ENCODE measurements at regions not wholly inside any gene's neighbourhood (a gene's known extent, or its start where the extent isn't known, plus 50 kb on each side); places are given as distances from the start of the nearest gene placed in this dataset.

DNA sequence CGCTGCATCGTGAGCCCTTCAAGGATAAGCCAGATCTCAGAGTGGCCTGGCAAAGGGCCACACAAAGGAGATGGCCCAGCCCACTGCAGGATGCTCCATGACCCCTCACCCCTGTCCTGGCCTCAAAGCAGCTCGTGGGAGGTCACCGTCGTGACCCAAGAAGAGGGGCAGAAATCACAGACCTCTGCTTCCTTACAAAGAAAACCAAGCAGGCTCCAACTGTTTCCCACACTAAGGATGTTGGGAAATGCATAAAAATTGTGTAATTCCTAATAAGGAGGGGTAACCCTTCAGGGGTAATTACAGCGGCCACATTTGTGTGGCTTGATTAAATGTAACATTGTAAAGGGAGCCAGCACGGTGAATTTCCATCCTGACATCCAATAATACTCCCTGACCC, 102.3 kb downstream of the BOD1L2 start:
- H3K4me2 ChIP-seq (ENCODE audit: low read length), result no peak overlapping the region
- H3K9me3 ChIP-seq (replicated peaks; ENCODE audit: low read length), result no peaks in the 10 kb centered on the region
- no peaks in the 10 kb centered on the region for H3K27me3 ChIP-seq (ENCODE audit: control insufficient read depth, insufficient read depth, low read length)
- no peaks in the 10 kb centered on the region for H3K36me3 ChIP-seq (ENCODE audit: insufficient read depth, low read length)
- H3K9ac ChIP-seq (ENCODE audit: low read depth, low read length), result no peak overlapping the region
- no peak overlapping the region for H3K4me3 ChIP-seq (ENCODE audit: low read length)
- H3K4me1 ChIP-seq (ENCODE audit: control insufficient read depth, insufficient read depth, low read length), result no peaks in the 10 kb centered on the region

DNA sequence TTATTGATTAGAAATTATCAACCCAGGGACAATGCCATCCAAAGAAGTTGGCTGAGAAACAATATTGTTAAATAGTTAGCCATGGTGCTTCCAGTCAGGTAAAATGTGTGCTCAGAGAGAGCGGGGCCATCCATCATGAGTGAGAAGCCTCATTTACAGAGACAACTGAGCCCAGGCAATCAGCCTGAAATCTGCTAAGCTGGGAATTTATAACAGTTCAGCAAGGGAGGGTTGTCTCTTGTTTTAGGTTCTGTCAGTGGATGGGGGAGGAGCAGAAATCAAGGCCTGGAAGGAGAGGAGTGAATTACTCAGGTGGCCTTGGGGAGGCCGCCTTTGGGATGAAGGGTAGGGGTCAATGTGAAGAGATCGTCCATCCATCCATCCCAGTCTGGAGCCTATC, 102.5 kb upstream of the ST8SIA3 start:
- no peaks in the 10 kb centered on the region for H3K27me3 ChIP-seq (ENCODE audit: control insufficient read depth, insufficient read depth, low read length)
- no peaks in the 10 kb centered on the region for H3K9me3 ChIP-seq (replicated peaks; ENCODE audit: low read length)

DNA sequence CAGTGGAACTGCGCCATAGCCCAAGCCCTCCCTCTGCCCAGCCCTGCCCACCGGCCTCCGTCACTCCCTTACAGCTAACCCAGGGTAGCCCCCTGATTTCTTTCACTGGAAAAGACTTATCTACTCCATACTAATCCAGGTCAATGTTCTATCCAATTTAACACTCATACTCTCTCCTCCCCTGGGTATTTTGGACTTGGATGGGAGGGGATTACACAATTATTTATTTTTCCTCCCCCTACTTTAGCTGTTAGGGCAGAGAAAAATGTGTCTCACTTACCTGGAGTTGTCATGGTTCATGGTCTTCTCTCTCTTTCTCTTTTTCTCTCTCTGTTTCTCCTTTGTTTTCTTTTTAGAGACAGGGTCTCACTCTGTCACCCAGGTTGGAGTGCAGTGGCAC, 100.6 kb upstream of the ST8SIA3 start:
- H3K9ac ChIP-seq (ENCODE audit: low read depth, low read length), result no peak overlapping the region
- H3K4me1 ChIP-seq (ENCODE audit: control insufficient read depth, insufficient read depth, low read length), result no peaks in the 10 kb centered on the region
- H3K9me3 ChIP-seq (replicated peaks; ENCODE audit: low read length), result no peaks in the 10 kb centered on the region
- H3K27me3 ChIP-seq (ENCODE audit: control insufficient read depth, insufficient read depth, low read length), result no peaks in the 10 kb centered on the region
- H3K36me3 ChIP-seq (ENCODE audit: insufficient read depth, low read length), result no peaks in the 10 kb centered on the region
- no peak overlapping the region for H3K4me2 ChIP-seq (ENCODE audit: low read length)
- H3K4me3 ChIP-seq (ENCODE audit: low read length), result no peak overlapping the region

More for the DNA sequence above, 102.5 kb upstream of the ST8SIA3 start:
- H3K4me3 ChIP-seq (ENCODE audit: low read length), result no peak overlapping the region
- no peaks in the 10 kb centered on the region for H3K4me1 ChIP-seq (ENCODE audit: control insufficient read depth, insufficient read depth, low read length)
- H3K36me3 ChIP-seq (ENCODE audit: insufficient read depth, low read length), result no peaks in the 10 kb centered on the region
- no peak overlapping the region for H3K4me2 ChIP-seq (ENCODE audit: low read length)
- H3K9ac ChIP-seq (ENCODE audit: low read depth, low read length), result no peak overlapping the region

DNA sequence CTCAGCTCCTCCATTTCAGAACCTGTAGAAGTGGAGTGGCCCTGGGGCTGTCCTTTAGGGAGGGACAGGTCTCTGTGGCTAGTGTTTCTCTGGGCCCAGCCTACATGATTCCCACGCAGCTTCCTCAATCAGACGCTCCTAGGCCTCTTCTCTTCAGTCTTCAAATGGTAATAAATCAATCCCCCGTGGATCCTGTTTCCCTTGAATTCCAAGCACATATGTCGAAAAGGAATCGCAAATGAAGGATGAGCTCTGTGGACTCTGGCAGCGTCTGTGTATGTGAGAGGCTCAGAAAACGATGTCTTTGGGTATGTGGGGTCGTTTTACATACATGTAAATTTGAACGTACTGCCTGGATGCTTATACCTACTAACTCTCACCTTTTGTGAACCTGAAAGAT, 98.5 kb upstream of the ST8SIA3 start:
- H3K4me1 ChIP-seq (ENCODE audit: control insufficient read depth, insufficient read depth, low read length), result no peaks in the 10 kb centered on the region
- no peaks in the 10 kb centered on the region for H3K9me3 ChIP-seq (replicated peaks; ENCODE audit: low read length)
- H3K27me3 ChIP-seq (ENCODE audit: control insufficient read depth, insufficient read depth, low read length), result no peaks in the 10 kb centered on the region
- H3K9ac ChIP-seq (ENCODE audit: low read depth, low read length), result no peak overlapping the region
- H3K4me3 ChIP-seq (ENCODE audit: low read length), result no peak overlapping the region
- H3K36me3 ChIP-seq (ENCODE audit: insufficient read depth, low read length), result no peaks in the 10 kb centered on the region
- no peak overlapping the region for H3K4me2 ChIP-seq (ENCODE audit: low read length)

DNA sequence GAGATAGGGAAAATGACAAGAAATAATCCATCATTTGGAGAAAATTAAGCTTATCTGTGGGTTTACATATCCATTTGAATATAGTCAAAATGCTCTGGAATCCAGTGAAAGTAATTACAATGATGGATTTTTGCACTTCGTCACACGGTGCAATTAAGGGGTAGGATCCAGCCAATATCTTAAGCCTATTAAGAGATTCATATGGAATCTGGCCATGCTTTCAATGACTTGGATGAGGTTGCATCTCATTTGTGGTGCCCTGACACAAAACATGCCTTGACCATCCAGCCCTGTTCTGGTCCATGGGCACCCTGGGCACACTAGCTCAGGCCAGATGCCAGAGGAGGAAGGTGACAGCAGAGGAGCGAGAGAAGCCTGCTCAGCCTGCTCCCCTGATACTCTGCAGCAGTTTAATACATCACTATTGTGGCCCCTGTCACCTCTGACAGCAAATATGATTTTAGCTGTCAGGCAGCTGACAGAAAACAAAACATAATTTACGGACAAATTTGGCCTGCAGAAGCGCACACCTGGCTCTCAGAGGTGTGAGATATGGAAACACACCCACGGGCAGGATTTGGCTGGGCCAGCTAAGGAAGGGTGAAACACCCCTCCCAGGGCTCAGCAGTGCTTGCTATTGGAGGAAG, 94.1 kb upstream of the ST8SIA3 start:
- Histone ChIP-seq H3K9me3 (replicated peaks; ENCODE audit: low read length) (no peaks in the 10 kb centered on the region), H3K36me3 (ENCODE audit: insufficient read depth, low read length) (no peaks in the 10 kb centered on the region), H3K4me3 (ENCODE audit: low read length) (no peak overlapping the region), H3K4me2 (ENCODE audit: low read length) (no peak overlapping the region), H3K27me3 (ENCODE audit: control insufficient read depth, insufficient read depth, low read length) (no peaks in the 10 kb centered on the region), H3K9ac (ENCODE audit: low read depth, low read length) (no peak overlapping the region), H3K4me1 (ENCODE audit: control insufficient read depth, insufficient read depth, low read length) (no peaks in the 10 kb centered on the region)

DNA sequence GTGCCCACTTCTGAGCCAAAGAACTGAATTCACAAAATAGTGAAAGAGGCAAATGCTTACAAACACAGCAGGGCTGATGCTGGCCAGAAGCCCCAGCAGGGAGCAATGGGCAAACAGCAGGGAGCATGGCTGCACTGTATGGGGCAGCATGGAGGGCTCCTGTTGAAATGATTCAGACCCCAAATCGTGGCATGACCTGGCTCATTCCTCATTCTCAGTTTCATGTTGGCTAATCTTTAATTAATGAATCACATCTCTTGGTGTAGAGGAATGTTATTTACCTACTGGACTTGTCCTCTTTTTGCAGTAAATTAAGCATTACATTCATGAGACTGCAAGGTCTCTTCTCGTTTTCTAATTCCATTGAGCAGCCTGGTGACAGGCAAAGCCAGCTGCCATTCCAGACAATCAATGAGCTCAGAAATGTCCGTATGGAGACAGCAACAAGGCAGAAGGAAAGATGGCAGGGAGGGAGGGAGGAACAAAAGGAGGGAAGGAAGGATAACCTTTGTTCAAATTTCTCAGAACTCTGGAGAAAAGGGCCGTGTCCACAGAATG, 84.9 kb upstream of the ST8SIA3 start:
- Histone ChIP-seq H3K36me3 (ENCODE audit: insufficient read depth, low read length) (no peaks in the 10 kb centered on the region), H3K4me3 (ENCODE audit: low read length) (no peak overlapping the region), H3K9me3 (replicated peaks; ENCODE audit: low read length) (no peaks in the 10 kb centered on the region), H3K4me2 (ENCODE audit: low read length) (no peak overlapping the region), H3K27me3 (ENCODE audit: control insufficient read depth, insufficient read depth, low read length) (no peaks in the 10 kb centered on the region), H3K4me1 (ENCODE audit: control insufficient read depth, insufficient read depth, low read length) (no peaks in the 10 kb centered on the region), H3K9ac (ENCODE audit: low read depth, low read length) (no peak overlapping the region)

DNA sequence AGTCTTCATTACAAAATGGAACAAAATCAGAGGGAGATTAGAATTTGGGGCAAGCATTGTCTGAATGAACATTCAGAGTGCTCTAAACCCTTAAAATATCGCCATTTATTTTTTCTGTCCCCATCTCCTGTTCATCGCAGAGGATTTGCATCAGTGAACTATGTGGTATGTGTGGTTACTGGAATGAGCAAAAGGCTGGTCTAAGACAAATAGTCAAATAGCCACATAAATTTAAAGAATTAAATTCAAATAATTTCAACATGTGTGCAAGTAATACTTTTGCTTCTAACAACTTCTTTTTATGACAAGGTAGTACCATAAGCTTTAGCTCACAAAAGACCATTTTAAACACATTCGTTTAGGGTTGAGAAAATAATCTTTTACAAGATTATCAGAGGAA, 82.6 kb upstream of the ST8SIA3 start:
- Histone ChIP-seq H3K4me3 (ENCODE audit: low read length) (no peak overlapping the region), H3K4me1 (ENCODE audit: control insufficient read depth, insufficient read depth, low read length) (no peaks in the 10 kb centered on the region), H3K27me3 (ENCODE audit: control insufficient read depth, insufficient read depth, low read length) (no peaks in the 10 kb centered on the region), H3K36me3 (ENCODE audit: insufficient read depth, low read length) (no peaks in the 10 kb centered on the region), H3K9me3 (replicated peaks; ENCODE audit: low read length) (no peaks in the 10 kb centered on the region), H3K9ac (ENCODE audit: low read depth, low read length) (no peak overlapping the region), H3K4me2 (ENCODE audit: low read length) (no peak overlapping the region)

DNA sequence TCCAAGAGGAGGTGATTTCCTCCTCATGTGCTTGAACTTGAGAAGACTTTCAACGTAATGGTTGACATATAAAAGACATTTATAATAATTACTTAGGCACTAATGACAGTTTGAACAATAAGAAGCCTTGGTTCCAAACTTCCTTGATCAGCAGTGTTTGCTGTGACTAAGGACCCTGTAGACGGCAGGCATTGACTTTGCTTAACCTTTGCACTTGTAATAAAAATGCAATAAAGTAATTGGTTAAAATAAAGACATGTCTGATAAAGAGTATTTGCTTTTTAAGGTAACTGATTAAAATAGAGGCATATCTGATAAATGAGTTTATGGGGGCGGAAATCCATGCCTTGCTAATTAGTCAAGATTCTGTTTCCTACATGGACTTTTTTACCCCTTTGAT, 82.2 kb upstream of the ST8SIA3 start:
- Histone ChIP-seq H3K36me3 (ENCODE audit: insufficient read depth, low read length) (no peaks in the 10 kb centered on the region), H3K4me2 (ENCODE audit: low read length) (no peak overlapping the region), H3K4me1 (ENCODE audit: control insufficient read depth, insufficient read depth, low read length) (no peaks in the 10 kb centered on the region), H3K9ac (ENCODE audit: low read depth, low read length) (no peak overlapping the region), H3K27me3 (ENCODE audit: control insufficient read depth, insufficient read depth, low read length) (no peaks in the 10 kb centered on the region), H3K4me3 (ENCODE audit: low read length) (no peak overlapping the region), H3K9me3 (replicated peaks; ENCODE audit: low read length) (no peaks in the 10 kb centered on the region)

DNA sequence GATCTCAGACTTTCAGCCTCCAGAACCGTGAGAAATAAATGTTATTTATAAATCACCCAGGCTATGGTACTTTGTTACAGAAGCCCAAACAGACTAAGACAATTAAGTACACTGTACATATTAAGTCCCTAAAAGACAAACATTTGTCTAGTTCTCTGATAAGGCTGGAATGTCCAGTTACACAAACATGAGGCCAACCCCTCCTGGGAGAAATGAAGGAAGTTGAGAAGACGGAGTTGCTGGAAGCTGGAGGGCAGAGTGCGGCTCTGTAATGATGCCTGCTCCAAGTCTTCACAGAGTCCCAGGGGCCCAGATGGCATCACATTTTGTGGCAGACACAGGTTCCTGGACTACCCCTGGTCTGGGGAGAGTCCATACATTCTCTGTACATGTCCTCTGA, 79.2 kb upstream of the ST8SIA3 start:
- no peaks in the 10 kb centered on the region for H3K36me3 ChIP-seq (ENCODE audit: insufficient read depth, low read length)
- H3K4me1 ChIP-seq (ENCODE audit: control insufficient read depth, insufficient read depth, low read length), result no peaks in the 10 kb centered on the region
- no peaks in the 10 kb centered on the region for H3K9me3 ChIP-seq (replicated peaks; ENCODE audit: low read length)
- H3K9ac ChIP-seq (ENCODE audit: low read depth, low read length), result no peak overlapping the region
- no peak overlapping the region for H3K4me2 ChIP-seq (ENCODE audit: low read length)
- no peaks in the 10 kb centered on the region for H3K27me3 ChIP-seq (ENCODE audit: control insufficient read depth, insufficient read depth, low read length)
- H3K4me3 ChIP-seq (ENCODE audit: low read length), result no peak overlapping the region

DNA sequence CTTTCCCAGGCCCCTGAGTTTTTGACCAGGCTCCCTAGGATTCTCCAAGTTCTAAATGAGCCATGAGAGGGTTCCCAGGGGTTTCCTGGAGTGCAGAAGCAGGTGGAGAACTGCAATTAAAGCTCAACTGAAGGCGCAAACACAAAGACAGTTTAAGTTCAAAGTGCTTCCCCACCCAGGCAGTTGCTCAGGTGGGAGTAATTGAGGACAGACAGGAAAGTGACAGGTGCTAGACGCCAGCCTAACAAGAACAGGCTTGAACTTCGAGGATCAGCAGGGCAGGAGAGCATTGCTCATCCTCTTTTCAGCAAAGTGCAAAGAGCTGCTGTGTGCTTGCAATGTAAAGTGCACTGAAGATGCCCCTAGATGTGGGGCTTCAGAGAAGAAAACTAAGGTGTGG, 77.2 kb upstream of the ST8SIA3 start:
- Histone ChIP-seq H3K9ac (ENCODE audit: low read depth, low read length) (no peak overlapping the region), H3K9me3 (replicated peaks; ENCODE audit: low read length) (no peaks in the 10 kb centered on the region), H3K4me2 (ENCODE audit: low read length) (no peak overlapping the region), H3K4me1 (ENCODE audit: control insufficient read depth, insufficient read depth, low read length) (no peaks in the 10 kb centered on the region), H3K36me3 (ENCODE audit: insufficient read depth, low read length) (no peaks in the 10 kb centered on the region), H3K27me3 (ENCODE audit: control insufficient read depth, insufficient read depth, low read length) (no peaks in the 10 kb centered on the region), H3K4me3 (ENCODE audit: low read length) (no peak overlapping the region)

DNA sequence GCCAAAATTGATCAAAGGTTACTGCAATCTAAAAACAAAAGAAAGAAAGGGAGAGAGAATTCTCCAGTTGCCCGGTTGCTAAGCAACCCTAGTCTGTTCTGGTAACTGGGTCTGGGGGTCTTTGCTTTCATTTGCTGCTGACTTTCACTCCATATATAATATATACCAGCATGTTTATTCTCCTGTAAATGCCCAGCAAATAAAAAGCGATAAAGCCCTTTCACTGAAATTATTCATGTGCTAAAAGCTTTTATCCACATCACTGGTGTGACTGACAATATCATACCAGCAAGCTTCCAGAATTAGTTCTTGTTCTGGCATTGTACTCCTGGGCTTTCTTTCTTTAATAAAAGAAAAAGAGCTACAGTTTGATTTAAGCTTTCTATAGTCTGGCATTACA, 75.5 kb upstream of the ST8SIA3 start:
- Histone ChIP-seq H3K27me3 (ENCODE audit: control insufficient read depth, insufficient read depth, low read length) (no peaks in the 10 kb centered on the region), H3K9me3 (replicated peaks; ENCODE audit: low read length) (no peaks in the 10 kb centered on the region), H3K4me3 (ENCODE audit: low read length) (no peak overlapping the region), H3K4me2 (ENCODE audit: low read length) (no peak overlapping the region), H3K36me3 (ENCODE audit: insufficient read depth, low read length) (no peaks in the 10 kb centered on the region), H3K9ac (ENCODE audit: low read depth, low read length) (no peak overlapping the region), H3K4me1 (ENCODE audit: control insufficient read depth, insufficient read depth, low read length) (no peaks in the 10 kb centered on the region)

DNA sequence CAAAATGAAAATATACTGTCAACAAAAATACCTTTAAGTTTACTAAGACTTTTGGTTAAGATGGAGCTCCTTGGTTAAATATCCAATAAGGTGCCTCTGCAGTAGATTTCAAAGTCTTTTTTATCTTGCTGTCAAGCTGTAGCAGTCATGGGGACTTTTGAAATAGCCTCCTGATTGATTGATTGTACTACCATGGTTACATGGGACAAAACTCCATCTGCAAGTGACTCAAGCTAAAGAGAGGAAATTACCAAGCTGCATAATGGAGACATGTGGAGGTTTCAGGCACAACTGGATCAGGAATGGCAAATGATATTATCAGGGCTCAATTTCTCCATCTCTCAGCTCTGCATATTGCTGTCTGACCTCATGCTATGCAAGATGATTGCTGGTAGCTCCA, 73.4 kb upstream of the ST8SIA3 start:
- Histone ChIP-seq H3K27me3 (ENCODE audit: control insufficient read depth, insufficient read depth, low read length) (no peaks in the 10 kb centered on the region), H3K4me2 (ENCODE audit: low read length) (no peak overlapping the region), H3K9me3 (replicated peaks; ENCODE audit: low read length) (no peaks in the 10 kb centered on the region), H3K4me1 (ENCODE audit: control insufficient read depth, insufficient read depth, low read length) (no peaks in the 10 kb centered on the region), H3K4me3 (ENCODE audit: low read length) (no peak overlapping the region), H3K36me3 (ENCODE audit: insufficient read depth, low read length) (no peaks in the 10 kb centered on the region), H3K9ac (ENCODE audit: low read depth, low read length) (no peak overlapping the region)
